Stimulated activated naive B cell treated with anti-CD40 and anti-IgM and Interleukin-4, amounts not matched to agents 10 μg/mL and 1 μg/mL and 100 μg/mL, for 72 hours (primary cell): ENCODE measurements at regions not wholly inside any gene's neighbourhood (a gene's known extent, or its start where the extent isn't known, plus 50 kb on each side); places are given as distances from the start of the nearest gene placed in this dataset.
A peak's percentile ranks its signal among the peaks of the same experiment; 100 is the strongest.
"Not testable (repeated sequence)": the region's sequence is repeated elsewhere in the genome, so short reads cannot be mapped to it uniquely, and the experiment has no call there.

Experiments
- ATAC-seq, 2 donors: fragments of 150-1000 bp; cut with Tn5 transposase; replicated peaks; 2 replicates each; pipeline ENCODE4 v1.10.0; 2021; ENCODE audit warnings: moderate library complexity in 1 of 2
- DNase-seq: peaks from one replicate; pipeline ENCODE4 v3.0.0; 2021
- H3K27ac Mint-ChIP-seq: one replicate; pipeline ENCODE4 v1.8.0; 2022; ENCODE audit warnings: mild to moderate bottlenecking, mixed read lengths
- H3K27me3 Mint-ChIP-seq, 2 donors: one replicate each; pipeline ENCODE4 v1.8.0; 2022; ENCODE audit warnings: mixed read lengths in 2 of 2
- H3K36me3 Mint-ChIP-seq, 2 donors: one replicate each; pipeline ENCODE4 v1.8.0; 2022; ENCODE audit warnings: mixed read lengths in 2 of 2, mild to moderate bottlenecking in 1 of 2
- H3K4me1 Mint-ChIP-seq, 2 donors: one replicate each; pipeline ENCODE4 v1.8.0; 2022; ENCODE audit warnings: mixed read lengths in 2 of 2, mild to moderate bottlenecking in 1 of 2
- H3K4me3 Mint-ChIP-seq, 2 donors: one replicate each; pipeline ENCODE4 v1.8.0; 2022; ENCODE audit warnings: mild to moderate bottlenecking in 2 of 2, mixed read lengths in 2 of 2, moderate library complexity in 1 of 2
- H3K9me3 Mint-ChIP-seq, 2 donors: one replicate each; pipeline ENCODE4 v1.8.0; 2022; ENCODE audit warnings: mixed read lengths in 2 of 2, mild to moderate bottlenecking in 1 of 2

- not testable (repeated sequence) for H3K4me3 Mint-ChIP-seq, H3K36me3 Mint-ChIP-seq, H3K27me3 Mint-ChIP-seq, ATAC-seq, H3K9me3 Mint-ChIP-seq, H3K27ac Mint-ChIP-seq, H3K4me1 Mint-ChIP-seq, DNase-seq
These were observed 190.7 kb downstream of the SH2D4B start for GRCh38 chr10:80728354-80728753.

GRCh38 chr10:80729896-80730295 lies 192.2 kb downstream of the SH2D4B start:
- Mint-ChIP-seq H3K9me3 (no peaks in the 10 kb centered on the region), H3K4me1 (no peaks in the 10 kb centered on the region), H3K27ac (no peak overlapping the region), H3K4me3 (no peak overlapping the region), H3K36me3 (no peaks in the 10 kb centered on the region), H3K27me3 (peaks cover 3 to 7% of the 10 kb centered on the region in 2 donors)
- no peak for ATAC-seq
- DNase-seq: no peak

DNA sequence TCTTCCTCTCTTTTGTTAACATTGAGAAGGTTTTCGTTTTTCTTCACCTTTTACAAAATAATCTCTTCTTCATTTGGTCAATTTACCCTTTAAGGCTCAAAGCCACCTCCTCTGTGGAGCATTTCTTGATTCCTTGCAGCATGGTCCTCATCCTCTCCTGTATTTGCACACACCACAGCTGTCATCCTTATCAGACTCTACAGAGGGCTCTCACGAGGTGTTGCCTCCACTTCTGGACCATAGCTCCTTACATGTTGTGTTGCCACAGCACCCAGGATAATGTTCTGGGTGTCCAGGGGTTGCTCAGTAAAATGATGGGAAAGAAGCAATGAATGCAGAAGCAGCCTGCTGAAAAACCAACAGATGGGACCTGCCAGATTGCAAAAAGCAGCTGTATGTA lies 192.8 kb downstream of the SH2D4B start:
- Mint-ChIP-seq H3K4me1 (no peaks in the 10 kb centered on the region), H3K36me3 (no peaks in the 10 kb centered on the region), H3K4me3 (no peak overlapping the region), H3K27me3 (peaks cover 3 to 7% of the 10 kb centered on the region in 2 donors), H3K9me3 (no peaks in the 10 kb centered on the region), H3K27ac (no peak overlapping the region)
- DNase-seq (no peak), ATAC-seq (no peak)

- Mint-ChIP-seq H3K4me1 (no peaks in the 10 kb centered on the region), H3K9me3 (no peaks in the 10 kb centered on the region), H3K4me3 (no peak overlapping the region), H3K27me3 (peaks cover 7 to 8% of the 10 kb centered on the region in 2 donors), H3K36me3 (no peaks in the 10 kb centered on the region), H3K27ac (no peak overlapping the region)
- ATAC-seq (no peak), DNase-seq (no peak)
These were observed 196.9 kb downstream of the SH2D4B start for GRCh38 chr10:80734589-80734988.

- Mint-ChIP-seq H3K27me3 (peaks cover 11 to 14% of the 10 kb centered on the region in 2 donors), H3K4me3 (no peak overlapping the region), H3K36me3 (no peaks in the 10 kb centered on the region), H3K27ac (no peak overlapping the region), H3K9me3 (no peaks in the 10 kb centered on the region), H3K4me1 (no peaks in the 10 kb centered on the region)
- DNase-seq (no peak), ATAC-seq (no peak)
These were observed 199.5 kb downstream of the SH2D4B start for GRCh38 chr10:80737209-80737608.

- peaks cover 17 to 19% of the 10 kb centered on the region in 2 donors for H3K27me3 Mint-ChIP-seq
- H3K9me3 Mint-ChIP-seq: no peaks in the 10 kb centered on the region
- DNase-seq: no peak
- no peak overlapping the region for H3K4me3 Mint-ChIP-seq
- no peak for ATAC-seq
- H3K27ac Mint-ChIP-seq: no peak overlapping the region
- H3K36me3 Mint-ChIP-seq: no peaks in the 10 kb centered on the region
- H3K4me1 Mint-ChIP-seq: no peaks in the 10 kb centered on the region
These were observed 201.6 kb downstream of the SH2D4B start for GRCh38 chr10:80739328-80739727.

DNA sequence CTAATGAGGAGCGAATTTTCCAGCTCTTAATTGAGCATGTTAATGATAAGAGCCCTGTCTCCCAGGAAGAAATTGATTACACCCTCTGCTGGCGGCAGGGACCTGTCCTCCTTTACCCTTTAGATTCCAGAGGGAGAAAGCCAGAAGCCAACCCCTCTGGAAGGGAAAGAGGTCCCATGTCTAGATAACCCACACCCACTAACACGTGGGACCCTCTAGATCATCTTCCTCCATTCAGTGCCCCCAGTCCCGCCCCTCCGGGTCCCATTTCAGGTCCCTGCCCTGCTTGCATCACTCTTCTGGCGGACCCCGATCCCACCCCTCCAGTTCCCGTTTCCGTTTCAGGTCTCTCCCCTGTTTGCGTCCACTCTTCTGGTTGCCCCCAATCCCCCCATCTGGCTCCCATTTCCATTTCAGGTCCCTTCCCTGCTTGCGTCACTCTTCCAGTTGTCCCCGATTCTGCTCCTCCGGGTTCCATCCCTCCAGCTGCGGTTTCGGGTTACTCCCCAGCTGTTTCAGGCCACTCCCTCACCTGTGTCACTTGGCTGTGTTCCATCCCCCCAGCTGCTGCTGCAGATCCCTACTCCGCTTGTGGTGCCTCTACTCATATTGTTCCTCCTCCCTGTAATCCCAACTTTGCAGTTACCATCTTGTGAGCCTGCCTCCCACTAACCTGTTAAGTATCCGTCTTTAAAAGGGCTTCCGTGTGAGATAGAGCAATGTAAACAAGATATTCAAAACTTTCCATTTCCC lies 202.4 kb downstream of the SH2D4B start:
- Mint-ChIP-seq H3K4me3 (no peak overlapping the region), H3K4me1 (no peaks in the 10 kb centered on the region), H3K27ac (no peak overlapping the region), H3K36me3 (no peaks in the 10 kb centered on the region), H3K9me3 (no peaks in the 10 kb centered on the region), H3K27me3 (peaks cover 17 to 19% of the 10 kb centered on the region in 2 donors)
- ATAC-seq (no peak), DNase-seq (no peak)

DNA sequence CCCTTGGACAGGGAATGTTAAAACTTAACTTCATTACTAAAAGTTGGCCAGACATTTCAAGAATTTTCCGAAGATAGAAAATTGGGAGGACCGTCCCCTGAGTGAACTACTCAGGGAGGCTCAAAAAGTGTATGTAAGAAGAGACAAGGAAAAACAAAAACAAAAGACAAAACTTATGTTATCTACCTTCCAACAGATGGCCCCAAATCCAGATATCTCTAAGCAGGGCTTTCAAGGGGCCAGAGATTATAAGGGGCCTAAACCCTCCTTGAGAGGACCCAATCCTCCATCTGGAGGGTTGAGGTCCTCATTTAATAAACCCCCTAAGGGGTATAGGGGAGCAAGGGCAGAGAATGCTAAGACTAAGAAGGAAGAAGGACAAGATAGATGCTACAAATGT lies 203.6 kb downstream of the SH2D4B start:
- Mint-ChIP-seq H3K27ac (no peak overlapping the region), H3K4me3 (no peak overlapping the region), H3K27me3 (peaks cover 17 to 19% of the 10 kb centered on the region in 2 donors), H3K4me1 (no peaks in the 10 kb centered on the region), H3K36me3 (no peaks in the 10 kb centered on the region), H3K9me3 (no peaks in the 10 kb centered on the region)
- DNase-seq (no peak), ATAC-seq (no peak)

- Mint-ChIP-seq H3K27me3 (peaks cover 5 to 8% of the 10 kb centered on the region in 2 donors), H3K4me1 (no peaks in the 10 kb centered on the region), H3K9me3 (peaks cover 4 to 6% of the 10 kb centered on the region in 2 donors), H3K36me3 (no peaks in the 10 kb centered on the region), H3K27ac (no peak overlapping the region), H3K4me3 (no peak overlapping the region)
- DNase-seq: no peak
- ATAC-seq: no peak
These were observed 212.6 kb downstream of the SH2D4B start for GRCh38 chr10:80750268-80750667.

GRCh38 chr10:80751940-80752339 lies 214.2 kb downstream of the SH2D4B start:
- no peak for DNase-seq
- Mint-ChIP-seq H3K9me3 (peaks cover 4 to 6% of the 10 kb centered on the region in 2 donors), H3K4me3 (no peak overlapping the region), H3K36me3 (no peaks in the 10 kb centered on the region), H3K4me1 (no peaks in the 10 kb centered on the region), H3K27ac (no peak overlapping the region), H3K27me3 (peaks cover 5 to 8% of the 10 kb centered on the region in 2 donors)
- no peak for ATAC-seq

DNA sequence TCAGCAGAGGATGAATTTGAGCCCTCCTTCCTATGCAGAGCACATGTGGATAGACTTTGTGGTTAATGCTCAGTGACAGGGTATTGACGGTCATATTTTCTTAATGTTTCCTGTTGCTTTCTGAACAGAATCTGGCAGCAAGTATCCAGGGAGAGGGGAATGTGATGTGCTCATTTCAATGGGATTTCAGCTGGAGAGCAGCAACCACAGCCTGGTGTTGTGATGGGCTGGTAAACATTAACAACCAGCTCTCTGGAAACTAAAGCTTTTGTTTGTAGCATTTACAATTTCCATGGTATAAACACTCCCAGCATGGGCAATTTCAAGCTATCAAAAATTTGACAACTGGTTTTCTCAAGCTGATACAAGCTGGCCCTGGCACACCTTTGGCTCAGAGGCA lies 215.9 kb downstream of the SH2D4B start:
- no peak for DNase-seq
- no peak overlapping the region for H3K4me3 Mint-ChIP-seq
- no peak overlapping the region for H3K27ac Mint-ChIP-seq
- no peaks in the 10 kb centered on the region for H3K36me3 Mint-ChIP-seq
- peaks cover 5 to 8% of the 10 kb centered on the region in 2 donors for H3K27me3 Mint-ChIP-seq
- ATAC-seq: no peak
- no peaks in the 10 kb centered on the region for H3K4me1 Mint-ChIP-seq
- H3K9me3 Mint-ChIP-seq: peaks cover 4 to 6% of the 10 kb centered on the region in 2 donors

DNA sequence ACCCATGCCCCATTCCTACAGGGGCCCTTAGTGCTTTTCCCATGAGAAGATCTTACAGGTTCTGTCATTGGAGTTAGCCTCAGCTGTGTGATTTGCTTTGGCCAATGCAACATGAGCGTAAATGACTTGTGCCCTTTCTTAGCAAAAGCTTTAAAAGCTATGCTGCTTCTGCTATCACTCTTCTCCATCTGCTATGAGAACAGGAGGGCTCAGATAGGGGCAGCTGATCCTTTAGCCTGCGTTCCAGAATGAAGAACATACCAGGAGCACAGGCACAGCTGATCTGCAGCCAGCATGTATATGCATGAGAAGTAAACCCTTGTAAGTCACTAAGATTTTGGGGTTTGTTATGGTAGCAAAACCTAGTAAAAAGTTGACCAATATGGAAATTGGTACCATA lies 218.2 kb downstream of the SH2D4B start:
- ATAC-seq (no peak), DNase-seq (no peak)
- Mint-ChIP-seq H3K4me3 (no peak overlapping the region), H3K9me3 (peaks cover 4 to 6% of the 10 kb centered on the region in 2 donors), H3K4me1 (peaks cover 0 to 2% of the 10 kb centered on the region in 2 donors), H3K27me3 (peaks cover 4 to 5% of the 10 kb centered on the region in 2 donors), H3K36me3 (no peaks in the 10 kb centered on the region), H3K27ac (no peak overlapping the region)

DNA sequence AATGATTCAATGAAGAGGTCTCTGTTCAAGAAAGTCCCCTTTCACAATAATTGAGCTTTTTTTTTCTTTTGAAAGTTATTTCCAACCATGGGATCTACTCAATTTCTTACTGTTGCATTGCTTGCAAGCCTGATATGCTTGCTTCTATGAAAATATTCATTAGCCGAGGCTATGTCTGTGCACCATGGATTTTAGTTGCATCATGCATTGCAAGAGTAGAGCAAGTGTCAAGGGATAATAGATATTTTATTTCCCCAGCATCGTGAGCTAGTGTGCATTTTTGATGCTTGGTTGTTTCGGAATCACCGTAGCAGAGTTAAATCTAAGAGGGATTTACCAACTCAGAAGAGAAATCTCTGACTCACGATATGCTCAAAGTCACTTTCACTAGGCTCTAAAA lies 222.0 kb downstream of the SH2D4B start:
- Mint-ChIP-seq H3K27ac (no peak overlapping the region), H3K9me3 (peaks cover 0 to 2% of the 10 kb centered on the region in 2 donors), H3K27me3 (peaks cover 0 to 5% of the 10 kb centered on the region in 2 donors), H3K4me3 (no peak overlapping the region), H3K4me1 (peaks cover 4 to 6% of the 10 kb centered on the region in 2 donors), H3K36me3 (no peaks in the 10 kb centered on the region)
- DNase-seq (no peak), ATAC-seq (no peak)

GRCh38 chr10:80760914-80761371 lies 223.2 kb downstream of the SH2D4B start:
- no peak for DNase-seq
- Mint-ChIP-seq H3K36me3 (no peaks in the 10 kb centered on the region), H3K9me3 (peaks cover 0 to 2% of the 10 kb centered on the region in 2 donors), H3K4me1 (peaks cover 4 to 6% of the 10 kb centered on the region in 2 donors), H3K27ac (no peak overlapping the region), H3K27me3 (peaks cover 0 to 5% of the 10 kb centered on the region in 2 donors), H3K4me3 (no peak overlapping the region)
- peak; percentile 69 to 84 for ATAC-seq

DNA sequence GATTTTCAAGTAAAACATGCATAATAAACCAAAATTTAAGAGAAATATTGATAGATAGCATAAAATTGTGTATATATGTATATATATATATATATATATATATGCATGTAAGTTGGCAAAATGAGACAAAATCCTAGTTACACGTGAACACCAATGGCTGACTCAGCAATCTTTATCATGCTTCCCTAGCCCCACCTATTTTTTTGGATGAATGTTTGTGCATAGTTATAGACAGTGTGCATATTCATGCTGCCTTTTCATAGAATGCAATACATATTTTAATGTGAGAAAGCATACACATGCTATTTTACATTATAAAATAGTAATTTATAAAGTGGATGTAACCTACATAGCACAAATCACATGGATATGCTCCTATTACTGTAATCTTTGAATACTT lies 230.3 kb downstream of the SH2D4B start:
- Mint-ChIP-seq H3K36me3 (no peaks in the 10 kb centered on the region), H3K4me1 (no peaks in the 10 kb centered on the region), H3K4me3 (no peak overlapping the region), H3K9me3 (peaks cover 0 to 2% of the 10 kb centered on the region in 2 donors), H3K27me3 (peaks cover 14 to 27% of the 10 kb centered on the region in 2 donors), H3K27ac (no peak overlapping the region)
- ATAC-seq (no peak), DNase-seq (no peak)
